Renal cortex interstitium (tissue), 11 donors: ENCODE measurements at regions not wholly inside any gene's neighbourhood (a gene's known extent, or its start where the extent isn't known, plus 50 kb on each side); places are given as distances from the start of the nearest gene placed in this dataset.
"Not testable (repeated sequence)": the region's sequence is repeated elsewhere in the genome, so short reads cannot be mapped to it uniquely, and the experiment has no call there.

Source experiments
- DNase-seq, 11 donors: peaks; one replicate each; pipeline ENCODE4 v3.0.0-alpha.2; 2013; ENCODE audit warnings: low read depth in 9 of 11, low spot score in 4 of 11; ENCODE audit errors: extremely low read depth in 1 of 11

GRCh38 chr1:29760067-29760564 is 523.8 kb downstream of the PTPRU start:
- DNase-seq = no peak

GRCh38 chr1:29758781-29759499 is 522.6 kb downstream of the PTPRU start:
- DNase-seq = peak in 3 of 11 donors; percentile 7 to 29 (median 15)

GRCh38 chr1:29757866-29758780 is 521.8 kb downstream of the PTPRU start:
- no peak for DNase-seq

- DNase-seq = no peak
Observed at GRCh38 chr1:29756901-29757725, 520.8 kb downstream of the PTPRU start.

- no peak for DNase-seq
Observed at GRCh38 chr1:29756498-29756897, 520.2 kb downstream of the PTPRU start.

- DNase-seq = no peak
Observed at GRCh38 chr1:29756085-29756484, 519.8 kb downstream of the PTPRU start.

GRCh38 chr1:29755412-29756015 is 519.2 kb downstream of the PTPRU start:
- DNase-seq = not testable (repeated sequence)

DNA sequence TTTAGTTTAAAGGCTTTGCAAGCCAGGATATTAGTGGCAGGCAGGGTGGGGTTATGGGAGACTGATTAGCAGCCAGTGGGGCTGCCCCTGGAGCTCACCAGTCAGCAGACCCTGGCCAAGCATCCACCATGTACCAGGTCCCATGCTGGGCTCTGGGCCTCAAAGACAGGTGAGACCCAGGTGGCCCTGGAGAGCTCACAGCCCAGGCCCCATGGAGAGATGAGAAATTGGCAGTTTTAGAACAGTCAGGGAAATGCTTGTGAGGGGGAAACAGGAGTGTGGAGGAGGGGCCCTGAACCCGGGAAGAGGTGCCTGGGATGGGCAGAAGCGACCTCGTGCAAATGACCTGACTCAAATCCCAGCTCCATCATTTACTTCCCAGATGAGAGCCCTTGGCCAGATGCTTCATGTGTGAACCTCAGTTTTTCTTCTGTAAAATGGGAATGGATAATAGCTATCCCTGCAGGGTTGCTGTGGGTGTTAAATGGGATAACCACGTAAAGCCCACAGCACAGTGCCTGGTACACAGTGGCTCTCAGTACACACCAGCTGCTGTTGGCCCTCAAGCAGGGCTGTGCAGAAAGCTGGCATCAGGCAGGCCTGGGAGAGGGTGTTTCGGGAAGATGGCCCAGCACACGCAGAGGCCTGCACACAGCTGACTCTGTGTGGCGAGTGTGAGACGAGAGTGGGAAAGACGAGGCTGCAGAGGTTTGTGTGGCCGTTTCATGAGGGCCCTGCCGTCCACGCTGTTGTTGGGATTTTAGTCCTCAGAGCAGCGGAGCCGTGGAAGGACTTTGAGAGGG is 518.5 kb downstream of the PTPRU start:
- DNase-seq = no peak

GRCh38 chr1:29753771-29754572 is 517.6 kb downstream of the PTPRU start:
- no peak for DNase-seq

DNA sequence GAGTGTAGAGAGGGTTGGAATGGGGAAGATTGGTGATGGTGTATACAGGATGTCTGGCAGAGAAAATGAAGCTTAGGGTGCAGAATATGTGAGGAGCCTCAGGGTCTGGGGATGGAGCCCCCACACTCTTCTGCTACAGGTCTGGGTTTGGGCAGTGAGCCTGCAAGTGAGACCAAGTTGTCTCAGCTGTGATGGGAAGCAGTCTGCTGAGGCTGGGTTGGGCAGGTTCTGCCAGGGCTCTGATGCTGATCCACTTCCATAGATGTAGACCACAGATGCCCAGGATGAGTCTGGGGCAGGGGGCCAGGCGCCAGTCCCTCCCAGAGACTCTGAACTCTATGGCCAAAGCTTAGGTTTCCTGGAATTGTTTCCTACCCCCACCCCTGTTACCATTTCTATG is 516.9 kb downstream of the PTPRU start:
- DNase-seq = no peak

GRCh38 chr1:29752141-29752540 is 515.8 kb downstream of the PTPRU start:
- peak in 9 of 11 donors; percentile 9 to 37 (median 27) for DNase-seq

GRCh38 chr1:29749024-29749945 is 513.0 kb downstream of the PTPRU start:
- DNase-seq = no peak

DNA sequence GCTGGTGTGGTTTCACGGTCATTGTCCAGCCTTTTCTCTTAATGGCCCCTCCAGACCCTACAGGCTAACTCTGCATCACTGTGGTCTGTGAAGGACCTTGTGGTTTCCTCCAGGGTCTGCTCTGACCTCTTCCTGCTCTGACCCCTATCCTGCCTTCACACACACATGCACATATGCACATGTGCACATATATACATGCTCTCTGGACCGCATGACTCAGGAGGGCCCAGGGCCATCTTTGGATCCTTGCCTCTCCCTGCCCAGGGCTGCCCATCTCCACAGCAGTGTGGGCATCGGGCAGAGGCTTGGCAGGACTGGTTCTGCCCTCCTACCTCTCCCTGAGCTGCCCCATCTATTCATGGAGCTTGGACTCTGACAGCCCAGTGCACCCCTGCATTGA is 510.9 kb downstream of the PTPRU start:
- DNase-seq = no peak

DNA sequence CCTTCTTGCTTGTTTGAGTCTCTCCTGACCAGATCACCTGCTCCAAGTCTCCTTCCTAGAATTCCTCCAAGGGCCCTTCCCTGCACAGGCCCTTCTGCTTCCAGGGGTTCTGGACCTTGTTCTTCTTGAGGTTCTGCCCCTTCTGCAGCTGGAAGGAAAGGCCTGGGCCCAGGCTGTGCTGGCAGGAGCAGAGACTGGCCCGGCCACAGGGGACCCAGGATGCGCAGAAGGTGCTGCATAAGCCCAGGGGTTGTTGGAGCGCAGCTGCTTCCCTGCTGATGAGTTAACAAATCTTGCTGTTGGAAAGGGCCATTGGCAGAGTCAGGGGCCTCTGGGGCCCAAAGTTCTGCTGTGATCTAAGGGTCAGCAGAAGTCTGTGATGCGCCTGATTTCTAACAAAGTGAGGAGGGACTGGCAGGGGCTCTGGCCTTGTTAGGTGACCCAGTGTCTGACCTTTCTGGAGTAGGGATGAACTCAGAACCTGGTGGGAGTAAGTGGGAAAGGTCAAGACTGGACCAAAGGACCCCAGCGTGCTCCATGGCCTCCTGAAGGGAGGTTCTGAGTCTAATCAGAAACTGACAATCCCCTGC is 509.8 kb downstream of the PTPRU start:
- no peak for DNase-seq

GRCh38 chr1:29744684-29745490 is 508.6 kb downstream of the PTPRU start:
- no peak for DNase-seq
